Cardiac muscle cell (in vitro differentiated cells and primary cell): ENCODE measurements at regions not wholly inside any gene's neighbourhood (a gene's known extent, or its start where the extent isn't known, plus 50 kb on each side); places are given as distances from the start of the nearest gene placed in this dataset.

Experiments
- DNase-seq, 2 donors: peaks; one replicate each; pipeline versions ENCODE4 v3.0.0 to v3.0.0-alpha.2; 2010 to 2017; ENCODE audit warnings: low read depth in 1 of 2, low spot score in 1 of 2
- H3K27ac ChIP-seq: fragments of 200-600 bp; sonication (generic); 2 replicates; pipeline ENCODE4 v1.5.1; 2016
- H3K27me3 ChIP-seq: fragments of 200-600 bp; sonication (generic); 2 replicates; pipeline ENCODE4 v1.6.0; 2016; ENCODE audit warnings: control low read depth
- H3K36me3 ChIP-seq: fragments of 200-600 bp; sonication (generic); 2 replicates; pipeline ENCODE4 v1.5.1; 2016; ENCODE audit warnings: control low read depth
- H3K4me1 ChIP-seq: fragments of 200-600 bp; sonication (generic); 2 replicates; pipeline ENCODE4 v1.8.1; 2017; ENCODE audit warnings: low read depth, mild to moderate bottlenecking, mixed run types
- H3K4me3 ChIP-seq: fragments of 200-600 bp; sonication (generic); 2 replicates; pipeline ENCODE4 v1.5.1; 2016; ENCODE audit warnings: mild to moderate bottlenecking
- H3K9me3 ChIP-seq: fragments of 200-600 bp; sonication (generic); 2 replicates; pipeline ENCODE4 v1.5.1; 2017; ENCODE audit warnings: low read depth, mild to moderate bottlenecking, control low read depth
- TF ChIP-seq, protein P1 (sequence below): IDR thresholded peaks from 2 replicates; pipeline ENCODE4 v1.5.1; 2012; ENCODE audit warnings: low read depth, mild to moderate bottlenecking, low read length

- TF ChIP-seq, protein P1, sequence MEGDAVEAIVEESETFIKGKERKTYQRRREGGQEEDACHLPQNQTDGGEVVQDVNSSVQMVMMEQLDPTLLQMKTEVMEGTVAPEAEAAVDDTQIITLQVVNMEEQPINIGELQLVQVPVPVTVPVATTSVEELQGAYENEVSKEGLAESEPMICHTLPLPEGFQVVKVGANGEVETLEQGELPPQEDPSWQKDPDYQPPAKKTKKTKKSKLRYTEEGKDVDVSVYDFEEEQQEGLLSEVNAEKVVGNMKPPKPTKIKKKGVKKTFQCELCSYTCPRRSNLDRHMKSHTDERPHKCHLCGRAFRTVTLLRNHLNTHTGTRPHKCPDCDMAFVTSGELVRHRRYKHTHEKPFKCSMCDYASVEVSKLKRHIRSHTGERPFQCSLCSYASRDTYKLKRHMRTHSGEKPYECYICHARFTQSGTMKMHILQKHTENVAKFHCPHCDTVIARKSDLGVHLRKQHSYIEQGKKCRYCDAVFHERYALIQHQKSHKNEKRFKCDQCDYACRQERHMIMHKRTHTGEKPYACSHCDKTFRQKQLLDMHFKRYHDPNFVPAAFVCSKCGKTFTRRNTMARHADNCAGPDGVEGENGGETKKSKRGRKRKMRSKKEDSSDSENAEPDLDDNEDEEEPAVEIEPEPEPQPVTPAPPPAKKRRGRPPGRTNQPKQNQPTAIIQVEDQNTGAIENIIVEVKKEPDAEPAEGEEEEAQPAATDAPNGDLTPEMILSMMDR: no peak
- Histone ChIP-seq H3K27ac (no peak overlapping the region), H3K4me1 (no peaks in the 10 kb centered on the region), H3K9me3 (no peaks in the 10 kb centered on the region), H3K36me3 (no peaks in the 10 kb centered on the region), H3K27me3 (no peaks in the 10 kb centered on the region), H3K4me3 (no peak overlapping the region)
- no peak for DNase-seq
Observed at GRCh38 chr5:97489010-97489840, 306.2 kb upstream of the RIOK2 start.

DNA sequence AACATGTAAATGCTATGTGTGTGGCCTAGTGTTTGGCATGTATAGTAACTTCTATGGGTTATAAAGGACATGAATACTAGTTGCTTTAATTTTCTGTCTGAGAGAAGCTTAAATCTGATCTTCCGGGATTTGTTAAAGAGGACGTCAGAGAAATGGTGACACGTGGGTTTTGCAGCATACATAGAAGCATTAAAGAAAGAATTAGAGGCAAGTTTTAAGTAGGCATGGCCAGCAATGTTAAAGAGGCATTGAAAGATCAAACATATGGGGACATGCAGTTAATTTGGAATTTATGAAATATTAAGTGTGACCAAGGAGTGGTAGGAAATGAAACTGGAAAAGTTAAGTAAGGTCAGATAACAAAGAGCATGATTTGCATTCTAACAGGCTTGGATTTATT is 311.4 kb upstream of the RIOK2 start:
- TF ChIP-seq, protein P1: no peak
- no peaks in the 10 kb centered on the region for H3K36me3 ChIP-seq
- no peak overlapping the region for H3K4me3 ChIP-seq
- no peak for DNase-seq
- no peaks in the 10 kb centered on the region for H3K4me1 ChIP-seq
- H3K27ac ChIP-seq: no peak overlapping the region
- no peaks in the 10 kb centered on the region for H3K27me3 ChIP-seq
- H3K9me3 ChIP-seq: no peaks in the 10 kb centered on the region

DNA sequence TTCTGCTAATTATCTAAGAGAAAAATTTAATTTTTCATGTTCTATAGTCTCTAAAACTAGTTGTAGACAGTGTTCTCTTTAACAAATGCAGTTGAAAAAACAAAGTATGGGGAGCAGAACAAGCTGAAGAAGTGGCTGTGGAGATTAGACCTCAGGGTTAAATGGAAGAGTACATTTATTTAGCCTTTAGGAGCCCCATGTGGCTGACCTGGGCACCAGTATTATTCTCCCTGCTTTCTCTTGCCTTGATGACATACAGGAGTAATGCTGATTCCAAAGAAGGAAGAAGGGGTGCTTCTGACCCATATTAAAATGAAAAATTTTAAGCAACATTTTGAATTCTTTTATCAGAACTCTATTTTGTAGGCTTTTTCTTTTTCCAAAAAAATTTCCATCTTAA is 312.3 kb upstream of the RIOK2 start:
- no peak for DNase-seq
- TF ChIP-seq, protein P1: no peak

DNA sequence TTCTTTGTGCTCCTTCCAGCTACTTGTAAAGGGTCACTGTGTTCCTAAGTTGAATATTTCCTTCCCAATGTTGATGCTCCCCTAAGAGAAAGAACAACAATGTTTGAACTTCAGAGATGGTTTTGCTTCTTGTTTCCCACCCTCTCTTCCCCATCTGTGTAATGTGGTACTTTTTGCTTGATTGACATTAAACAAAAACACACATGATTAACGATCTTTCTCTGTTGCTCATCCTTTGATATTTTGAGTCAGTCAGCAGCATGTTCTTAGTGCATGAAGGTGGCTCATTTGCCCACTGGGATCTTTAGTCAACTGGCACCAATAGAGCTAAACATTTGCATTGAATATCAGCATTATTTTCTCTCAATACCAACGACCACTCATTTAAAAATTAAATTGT is 313.0 kb upstream of the RIOK2 start:
- Histone ChIP-seq H3K4me1 (no peaks in the 10 kb centered on the region), H3K36me3 (no peaks in the 10 kb centered on the region), H3K27ac (no peak overlapping the region), H3K9me3 (no peaks in the 10 kb centered on the region), H3K27me3 (no peaks in the 10 kb centered on the region), H3K4me3 (no peak overlapping the region)
- TF ChIP-seq, protein P1: no peak
- no peak for DNase-seq

More for the DNA sequence above, 312.3 kb upstream of the RIOK2 start:
- no peaks in the 10 kb centered on the region for H3K9me3 ChIP-seq
- no peak overlapping the region for H3K4me3 ChIP-seq
- H3K36me3 ChIP-seq: no peaks in the 10 kb centered on the region
- no peaks in the 10 kb centered on the region for H3K27me3 ChIP-seq
- no peaks in the 10 kb centered on the region for H3K4me1 ChIP-seq
- no peak overlapping the region for H3K27ac ChIP-seq

- H3K9me3 ChIP-seq: no peaks in the 10 kb centered on the region
- no peak for DNase-seq
- no peaks in the 10 kb centered on the region for H3K36me3 ChIP-seq
- H3K27ac ChIP-seq: no peak overlapping the region
- no peaks in the 10 kb centered on the region for H3K27me3 ChIP-seq
- H3K4me1 ChIP-seq: no peaks in the 10 kb centered on the region
- TF ChIP-seq, protein P1: no peak
- H3K4me3 ChIP-seq: no peak overlapping the region
Observed at GRCh38 chr5:97498657-97499056, 315.6 kb upstream of the RIOK2 start.
